ENCODE measurements at regions not wholly inside any gene's neighbourhood (a gene's known extent, or its start where the extent isn't known, plus 50 kb on each side); places are given as distances from the start of the nearest gene placed in this dataset.
"Not testable (repeated sequence)": the region's sequence is repeated elsewhere in the genome, so short reads cannot be mapped to it uniquely, and the experiment has no call there.

DNA sequence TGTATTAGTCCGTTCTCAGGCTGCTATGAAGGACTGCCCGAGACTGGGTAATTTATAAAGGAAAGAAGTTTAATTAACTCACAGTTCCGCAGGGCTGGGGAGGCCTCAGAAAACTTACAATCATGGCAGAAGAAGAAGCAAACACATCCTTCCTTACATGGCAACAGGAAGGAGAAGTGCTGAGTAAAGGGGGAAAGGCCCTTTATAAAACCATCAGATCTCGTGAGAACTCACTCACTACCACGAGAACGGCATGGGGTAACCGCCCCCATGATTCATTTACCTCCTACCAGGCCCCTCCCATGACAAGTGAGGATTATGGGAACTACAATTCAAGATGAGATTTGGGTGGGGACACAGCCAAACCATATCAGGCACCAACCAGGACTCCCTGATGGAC lies 51.4 kb upstream of the PAX7 start:
- TF ChIP-seq, protein P1, sequence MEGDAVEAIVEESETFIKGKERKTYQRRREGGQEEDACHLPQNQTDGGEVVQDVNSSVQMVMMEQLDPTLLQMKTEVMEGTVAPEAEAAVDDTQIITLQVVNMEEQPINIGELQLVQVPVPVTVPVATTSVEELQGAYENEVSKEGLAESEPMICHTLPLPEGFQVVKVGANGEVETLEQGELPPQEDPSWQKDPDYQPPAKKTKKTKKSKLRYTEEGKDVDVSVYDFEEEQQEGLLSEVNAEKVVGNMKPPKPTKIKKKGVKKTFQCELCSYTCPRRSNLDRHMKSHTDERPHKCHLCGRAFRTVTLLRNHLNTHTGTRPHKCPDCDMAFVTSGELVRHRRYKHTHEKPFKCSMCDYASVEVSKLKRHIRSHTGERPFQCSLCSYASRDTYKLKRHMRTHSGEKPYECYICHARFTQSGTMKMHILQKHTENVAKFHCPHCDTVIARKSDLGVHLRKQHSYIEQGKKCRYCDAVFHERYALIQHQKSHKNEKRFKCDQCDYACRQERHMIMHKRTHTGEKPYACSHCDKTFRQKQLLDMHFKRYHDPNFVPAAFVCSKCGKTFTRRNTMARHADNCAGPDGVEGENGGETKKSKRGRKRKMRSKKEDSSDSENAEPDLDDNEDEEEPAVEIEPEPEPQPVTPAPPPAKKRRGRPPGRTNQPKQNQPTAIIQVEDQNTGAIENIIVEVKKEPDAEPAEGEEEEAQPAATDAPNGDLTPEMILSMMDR (IDR thresholded peaks at IDR 0.05 in 8 of 11, conservative IDR thresholded peaks at IDR 0.05 in 3 of 11) = not testable (repeated sequence)
- TF ChIP-seq POLR2AphosphoS5, POLR2A (IDR thresholded peaks at IDR 0.05): not testable (repeated sequence)

Data from spleen (tissue), 7 donors.